Spinal cord (tissue), 9 donors: ENCODE measurements at regions not wholly inside any gene's neighbourhood (a gene's known extent, or its start where the extent isn't known, plus 50 kb on each side); places are given as distances from the start of the nearest gene placed in this dataset.
"Not testable (repeated sequence)": the region's sequence is repeated elsewhere in the genome, so short reads cannot be mapped to it uniquely, and the experiment has no call there.

Experiments
- DNase-seq, 6 donors: peaks; one replicate each; pipeline versions ENCODE4 v3.0.0 to v3.0.0-alpha.2; 2013 to 2015; ENCODE audit warnings: low spot score in 6 of 6, low read depth in 4 of 6
- H3K27ac ChIP-seq: one replicate; pipeline ENCODE4 v1.5.1; 2013; ENCODE audit warnings: low read depth, low read length, control low read depth
- H3K27me3 ChIP-seq: one replicate; pipeline ENCODE4 v1.6.1; 2013; ENCODE audit warnings: low read length; ENCODE audit not compliant: control insufficient read depth, insufficient read depth
- H3K36me3 ChIP-seq: one replicate; pipeline ENCODE4 v1.6.1; 2013; ENCODE audit warnings: low read length; ENCODE audit not compliant: control insufficient read depth, insufficient read depth
- H3K4me1 ChIP-seq: one replicate; pipeline ENCODE4 v1.6.1; 2013; ENCODE audit warnings: low read length; ENCODE audit not compliant: control insufficient read depth, insufficient read depth
- H3K4me3 ChIP-seq: one replicate; pipeline ENCODE4 v1.5.1; 2013; ENCODE audit warnings: low read depth, low read length, control low read depth
- H3K9me3 ChIP-seq: one replicate; pipeline ENCODE4 v1.6.1; 2013; ENCODE audit warnings: low read length; ENCODE audit not compliant: control insufficient read depth, insufficient read depth
- WGBS: methylation state at CpG from one replicate; pipeline ENCODE4 v1.1.5; 2013; ENCODE audit warnings: missing lambda C conversion rate; ENCODE audit not compliant: insufficient coverage; 5-methylcytosine and 5-hydroxymethylcytosine counted together
- donor health status: healthy.

GRCh38 chr20:7798176-7798575, 142.1 kb downstream of the HAO1 start:
- no peak for DNase-seq
- H3K9me3 ChIP-seq: no peaks in the 10 kb centered on the region
- H3K4me3 ChIP-seq: no peak overlapping the region
- H3K36me3 ChIP-seq: no peaks in the 10 kb centered on the region
- no peak overlapping the region for H3K27ac ChIP-seq
- H3K27me3 ChIP-seq: no peaks in the 10 kb centered on the region
- H3K4me1 ChIP-seq: no peaks in the 10 kb centered on the region

- no peak overlapping the region for H3K4me3 ChIP-seq
- H3K36me3 ChIP-seq: no peaks in the 10 kb centered on the region
- no peaks in the 10 kb centered on the region for H3K27me3 ChIP-seq
- no peaks in the 10 kb centered on the region for H3K9me3 ChIP-seq
- no peak for DNase-seq
- WGBS: 63% methylated on average over 1 of the region's 1 CpG
- H3K4me1 ChIP-seq: no peaks in the 10 kb centered on the region
- no peak overlapping the region for H3K27ac ChIP-seq
Measured at GRCh38 chr20:7799862-7800261, 140.4 kb downstream of the HAO1 start.

DNA sequence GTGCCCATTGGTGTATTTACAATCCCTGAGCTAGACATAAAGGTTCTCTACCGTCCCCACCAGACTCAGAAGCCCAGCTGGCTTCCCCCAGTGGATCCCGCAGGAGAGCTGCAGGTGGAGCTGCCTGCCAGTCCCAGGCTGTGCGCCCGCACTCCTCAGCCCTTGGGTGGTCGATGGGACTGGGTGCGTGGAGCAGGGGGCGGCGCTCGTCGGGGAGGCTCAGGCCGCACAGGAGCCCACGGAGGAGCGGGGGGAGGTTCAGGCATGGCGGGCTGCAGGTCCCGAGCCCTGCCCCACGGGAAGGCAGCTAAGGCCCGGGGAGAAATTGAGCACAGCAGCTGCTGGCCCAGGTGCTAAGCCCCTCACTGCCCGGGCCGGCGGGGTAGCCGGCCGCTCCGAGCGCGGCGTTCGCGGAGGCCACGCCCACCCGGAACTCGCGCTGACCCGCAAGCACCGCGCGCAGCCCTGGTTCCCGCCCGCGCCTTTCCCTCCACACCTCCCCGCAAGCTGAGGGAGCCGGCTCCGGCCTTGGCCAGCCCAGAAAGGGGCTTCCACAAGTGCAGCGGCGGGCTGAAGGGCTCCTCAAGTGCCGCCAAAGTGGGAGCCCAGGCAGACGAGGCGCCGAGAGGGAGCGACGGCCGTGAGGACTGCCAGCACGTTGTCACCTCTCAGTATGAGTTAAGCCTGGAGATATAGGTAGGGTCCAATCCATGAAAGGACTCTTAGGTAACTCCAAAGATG, 136.7 kb downstream of the HAO1 start:
- H3K27ac ChIP-seq, DNase-seq, H3K4me1 ChIP-seq, H3K9me3 ChIP-seq, H3K27me3 ChIP-seq, H3K36me3 ChIP-seq, H3K4me3 ChIP-seq: not testable (repeated sequence)
- 58% methylated on average over 52 of the region's 52 CpGs for WGBS

- no peak overlapping the region for H3K27ac ChIP-seq
- no peak overlapping the region for H3K4me3 ChIP-seq
- H3K27me3 ChIP-seq: no peaks in the 10 kb centered on the region
- H3K36me3 ChIP-seq: no peaks in the 10 kb centered on the region
- no peak for DNase-seq
- no peaks in the 10 kb centered on the region for H3K4me1 ChIP-seq
- WGBS: 90% methylated on average over 2 of the region's 4 CpGs
- H3K9me3 ChIP-seq: peaks cover 4% of the 10 kb centered on the region
Measured at GRCh38 chr20:7806831-7807230, 133.4 kb downstream of the HAO1 start.

DNA sequence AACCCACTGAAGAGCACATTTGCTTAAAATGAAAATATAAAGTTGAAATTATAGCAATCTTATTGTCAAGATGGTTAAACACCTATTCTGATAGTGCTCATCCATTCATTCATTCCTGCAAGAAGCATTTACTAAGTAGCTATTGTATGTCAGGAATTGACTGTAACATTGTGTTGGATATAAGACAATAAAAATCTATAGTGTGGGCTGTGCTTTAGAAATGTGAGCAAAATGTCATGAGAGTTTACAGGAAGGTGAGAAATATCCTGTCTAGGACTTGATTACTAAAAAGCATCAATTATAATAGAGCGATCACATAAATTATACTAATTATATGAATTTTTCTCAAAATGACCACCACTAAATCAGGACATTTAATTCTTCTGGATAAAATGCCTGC, 123.0 kb downstream of the HAO1 start:
- WGBS: no CpG with 5 or more reads among the region's 1 CpG
- no peak for DNase-seq
- H3K4me3 ChIP-seq: no peak overlapping the region
- no peaks in the 10 kb centered on the region for H3K27me3 ChIP-seq
- H3K9me3 ChIP-seq: no peaks in the 10 kb centered on the region
- no peaks in the 10 kb centered on the region for H3K36me3 ChIP-seq
- H3K27ac ChIP-seq: no peak overlapping the region
- H3K4me1 ChIP-seq: no peaks in the 10 kb centered on the region

GRCh38 chr20:7818477-7818876, 121.8 kb downstream of the HAO1 start:
- WGBS: no CpG with 5 or more reads among the region's 1 CpG
- Histone ChIP-seq H3K9me3 (no peaks in the 10 kb centered on the region), H3K4me3 (no peak overlapping the region), H3K27ac (no peak overlapping the region), H3K27me3 (no peaks in the 10 kb centered on the region), H3K36me3 (no peaks in the 10 kb centered on the region), H3K4me1 (no peaks in the 10 kb centered on the region)
- DNase-seq: no peak

GRCh38 chr20:7820897-7821296, 119.4 kb downstream of the HAO1 start:
- Histone ChIP-seq H3K4me3 (no peak overlapping the region), H3K9me3 (no peaks in the 10 kb centered on the region), H3K27ac (no peak overlapping the region), H3K4me1 (no peaks in the 10 kb centered on the region), H3K27me3 (no peaks in the 10 kb centered on the region), H3K36me3 (no peaks in the 10 kb centered on the region)
- no peak for DNase-seq
- no CpG with 5 or more reads among the region's 4 CpGs for WGBS

- Histone ChIP-seq H3K4me1 (no peaks in the 10 kb centered on the region), H3K36me3 (no peaks in the 10 kb centered on the region), H3K4me3 (no peak overlapping the region), H3K27ac (no peak overlapping the region), H3K27me3 (no peaks in the 10 kb centered on the region), H3K9me3 (no peaks in the 10 kb centered on the region)
- no CpG with 5 or more reads among the region's 2 CpGs for WGBS
- no peak for DNase-seq
Measured at GRCh38 chr20:7822772-7823171, 117.5 kb downstream of the HAO1 start.

GRCh38 chr20:7828437-7828836, 111.8 kb downstream of the HAO1 start:
- Histone ChIP-seq H3K9me3 (no peaks in the 10 kb centered on the region), H3K36me3 (no peaks in the 10 kb centered on the region), H3K4me3 (no peak overlapping the region), H3K4me1 (no peaks in the 10 kb centered on the region), H3K27ac (no peak overlapping the region), H3K27me3 (no peaks in the 10 kb centered on the region)
- 80% methylated on average over 1 of the region's 2 CpGs for WGBS
- peak in 1 of 6 donors; percentile 32 for DNase-seq

GRCh38 chr20:7829031-7829430, 111.2 kb downstream of the HAO1 start:
- DNase-seq: no peak
- H3K4me1 ChIP-seq: no peaks in the 10 kb centered on the region
- no peaks in the 10 kb centered on the region for H3K27me3 ChIP-seq
- H3K4me3 ChIP-seq: no peak overlapping the region
- no peak overlapping the region for H3K27ac ChIP-seq
- H3K9me3 ChIP-seq: no peaks in the 10 kb centered on the region
- WGBS: no CpG with 5 or more reads among the region's 4 CpGs
- no peaks in the 10 kb centered on the region for H3K36me3 ChIP-seq
